WTC11 (cell line): ENCODE measurements at regions not wholly inside any gene's neighbourhood (a gene's known extent, or its start where the extent isn't known, plus 50 kb on each side); places are given as distances from the start of the nearest gene placed in this dataset.

ENCODE experiments used
- ATAC-seq: fragments of 200-7000 bp; cut with Tn5 transposase; 2 replicates; pipeline ENCODE4 v1.10.0; 2021; ENCODE audit warnings: mild to moderate bottlenecking, moderate library complexity
- CTCF ChIA-PET: fragments of 300-600 bp; sonication (Branson Sonifier 250); formaldehyde crosslinking; loops from one replicate; lab custom pipeline; 2021; ENCODE audit warnings: antibody characterized with exemption; lab: Charles Lee
- POLR2A ChIA-PET: fragments of 350-600 bp; sonication (Branson Sonifier 250); formaldehyde crosslinking; loops from one replicate; lab custom pipeline; 2021; ENCODE audit warnings: antibody characterized with exemption; lab: Charles Lee
- DNase-seq: peaks from one replicate; pipeline ENCODE4 v3.0.0; 2021; ENCODE audit warnings: low spot score
- H3K27ac Mint-ChIP-seq: 2 replicates; pipeline ENCODE4 v1.8.0; 2021; ENCODE audit warnings: mixed read lengths
- H3K27me3 Mint-ChIP-seq: 2 replicates; pipeline ENCODE4 v1.8.0; 2021; ENCODE audit warnings: low read depth, mild to moderate bottlenecking, moderate library complexity, mixed read lengths
- H3K36me3 Mint-ChIP-seq: 2 replicates; pipeline ENCODE4 v1.8.0; 2021; ENCODE audit warnings: mixed read lengths
- H3K4me1 Mint-ChIP-seq: 2 replicates; pipeline ENCODE4 v1.8.0; 2022; ENCODE audit warnings: mixed read lengths
- H3K4me3 Mint-ChIP-seq: 2 replicates; pipeline ENCODE4 v1.8.0; 2021; ENCODE audit warnings: mild to moderate bottlenecking, moderate library complexity, mixed read lengths
- H3K9me3 Mint-ChIP-seq: 2 replicates; pipeline ENCODE4 v1.8.0; 2021; ENCODE audit warnings: mixed read lengths
- CTCF ChIP-seq: fragments of 200-600 bp; IDR thresholded peaks from 2 replicates; pipeline ENCODE4 v1.8.0; 2022; ENCODE audit warnings: antibody characterized with exemption
- FOXK1 ChIP-seq: sonication (generic); formaldehyde crosslinking; IDR thresholded peaks from 2 replicates; pipeline ENCODE4 v1.8.0; 2022; ENCODE audit warnings: mild to moderate bottlenecking, moderate library complexity, missing genetic modification reagents
- FOXP4 ChIP-seq: sonication (generic); formaldehyde crosslinking; IDR thresholded peaks from 2 replicates; pipeline ENCODE4 v1.8.0; 2022; ENCODE audit warnings: mild to moderate bottlenecking, missing genetic modification reagents
- GRHL2 ChIP-seq: fragments of 250-450 bp; sonication (Bioruptor Pico); IDR thresholded peaks from 2 replicates; pipeline ENCODE4 v1.8.0; 2022; ENCODE audit warnings: mild to moderate bottlenecking, moderate library complexity; ENCODE audit not compliant: insufficient replicate concordance, severe bottlenecking
- GTF2I ChIP-seq: fragments of 250-450 bp; sonication (Bioruptor Pico); conservative IDR thresholded peaks from 2 replicates; pipeline ENCODE4 v1.4.0; 2021; ENCODE audit warnings: mild to moderate bottlenecking
- HMGXB4 ChIP-seq: sonication (generic); formaldehyde crosslinking; IDR thresholded peaks from 2 replicates; pipeline ENCODE4 v1.8.1; 2023; ENCODE audit warnings: mild to moderate bottlenecking, moderate library complexity, missing genetic modification reagents
- IRF2 ChIP-seq: sonication (generic); formaldehyde crosslinking; IDR thresholded peaks from 2 replicates; pipeline ENCODE4 v1.8.0; 2022; ENCODE audit warnings: low read depth, missing genetic modification reagents, borderline replicate concordance
- JAZF1 ChIP-seq: fragments of 250-450 bp; sonication (Bioruptor Pico); IDR thresholded peaks from 2 replicates; pipeline ENCODE4 v1.9.0; 2021; ENCODE audit warnings: moderate library complexity, mild to moderate bottlenecking, inconsistent platforms
- KAT7 ChIP-seq: sonication (generic); formaldehyde crosslinking; IDR thresholded peaks from 2 replicates; pipeline ENCODE4 v1.8.1; 2023; ENCODE audit warnings: missing genetic modification reagents, mild to moderate bottlenecking, borderline replicate concordance
- MYBL2 ChIP-seq: sonication (generic); formaldehyde crosslinking; IDR thresholded peaks from 2 replicates; pipeline ENCODE4 v1.8.1; 2023; ENCODE audit warnings: mild to moderate bottlenecking, moderate library complexity, missing genetic modification reagents
- NFE2L1 ChIP-seq: sonication (generic); formaldehyde crosslinking; IDR thresholded peaks from 2 replicates; pipeline ENCODE4 v1.8.1; 2023; ENCODE audit warnings: missing genetic modification reagents
- PRDM15 ChIP-seq: sonication (generic); formaldehyde crosslinking; IDR thresholded peaks from 2 replicates; pipeline ENCODE4 v1.8.0; 2022; ENCODE audit warnings: missing genetic modification reagents
- PRRX2 ChIP-seq: fragments of 250-450 bp; sonication (Bioruptor Pico); IDR thresholded peaks from 2 replicates; pipeline ENCODE4 v1.8.0; 2021; ENCODE audit warnings: mild to moderate bottlenecking
- TCF7 ChIP-seq: sonication (generic); formaldehyde crosslinking; IDR thresholded peaks from 2 replicates; pipeline ENCODE4 v1.8.0; 2022; ENCODE audit warnings: mild to moderate bottlenecking, low read depth, missing genetic modification reagents, moderate library complexity
- TP53 ChIP-seq: sonication (generic); formaldehyde crosslinking; IDR thresholded peaks from 2 replicates; pipeline ENCODE4 v1.8.1; 2023; ENCODE audit warnings: mild to moderate bottlenecking, missing genetic modification reagents
- ZNF138 ChIP-seq: sonication (generic); formaldehyde crosslinking; conservative IDR thresholded peaks from 2 replicates; pipeline ENCODE4 v1.8.1; 2022; ENCODE audit warnings: mild to moderate bottlenecking, moderate library complexity, missing genetic modification reagents
- ZNF416 ChIP-seq: fragments of 250-450 bp; sonication (Bioruptor Pico); IDR thresholded peaks from 2 replicates; pipeline ENCODE4 v1.9.0; 2021; ENCODE audit warnings: mild to moderate bottlenecking, inconsistent platforms
- ZNF423 ChIP-seq: fragments of 250-450 bp; sonication (Bioruptor Pico); IDR thresholded peaks from 2 replicates; pipeline ENCODE4 v2.1.2; 2022; ENCODE audit warnings: mild to moderate bottlenecking, moderate library complexity
- ZNF512 ChIP-seq: sonication (generic); formaldehyde crosslinking; IDR thresholded peaks from 2 replicates; pipeline ENCODE4 v1.8.1; 2022; ENCODE audit warnings: missing genetic modification reagents, borderline replicate concordance

- Mint-ChIP-seq H3K27ac (no peak overlapping the region), H3K9me3 (no peaks in the 10 kb centered on the region), H3K36me3 (no peaks in the 10 kb centered on the region)
- no peak for DNase-seq
- POLR2A ChIA-PET: no interaction called here
- TF ChIP-seq CTCF: no peak
- TF ChIP-seq ZNF416 (CRISPR knock-in tag): no peak
- TF ChIP-seq TCF7 (CRISPR knock-in tag): no peak
- no peak for TF ChIP-seq ZNF512 (CRISPR knock-in tag)
- no peak for TF ChIP-seq TP53
- no peak for TF ChIP-seq IRF2 (CRISPR knock-in tag)
- TF ChIP-seq FOXP4 (CRISPR knock-in tag): no peak
- no peak for TF ChIP-seq FOXK1 (CRISPR knock-in tag)
- no peak for TF ChIP-seq MYBL2 (CRISPR knock-in tag)
- TF ChIP-seq GRHL2 (CRISPR knock-in tag): no peak
- TF ChIP-seq GTF2I (CRISPR knock-in tag): no peak
- TF ChIP-seq NFE2L1 (CRISPR knock-in tag): no peak
- TF ChIP-seq PRDM15 (CRISPR knock-in tag): no peak
- TF ChIP-seq KAT7 (CRISPR knock-in tag): no peak
- TF ChIP-seq HMGXB4 (CRISPR knock-in tag): no peak
- TF ChIP-seq PRRX2 (CRISPR knock-in tag): no peak
- TF ChIP-seq JAZF1: no peak
- TF ChIP-seq ZNF423 (CRISPR knock-in tag): no peak
- TF ChIP-seq ZNF138: no peak
- TF ChIP-seq, all 79 proteins: peak for 0
- Mint-ChIP-seq H3K4me1 (peaks cover 22% of the 10 kb centered on the region), H3K27me3 (no peaks in the 10 kb centered on the region), H3K4me3 (no peak overlapping the region)
- CTCF ChIA-PET: no interaction called here
- ATAC-seq: no peak
Observed at GRCh38 chr11:80632156-80632555, 1191.3 kb upstream of the TENM4 start.
